Osteoblast (primary cell): ENCODE measurements at regions not wholly inside any gene's neighbourhood (a gene's known extent, or its start where the extent isn't known, plus 50 kb on each side); places are given as distances from the start of the nearest gene placed in this dataset.

ENCODE experiments used
- DNase-seq: peaks from one replicate; pipeline ENCODE4 v3.0.0; 2011; ENCODE audit warnings: low spot score, mixed read lengths; ENCODE audit not compliant: insufficient read length; ENCODE audit errors: missing footprints
- H2AFZ ChIP-seq: 2 replicates; pipeline ENCODE4 v1.6.0; 2011; ENCODE audit warnings: mild to moderate bottlenecking, low read length
- H3K27ac ChIP-seq: 2 replicates; pipeline ENCODE4 v1.5.1; 2011; ENCODE audit warnings: mild to moderate bottlenecking, low read depth, low read length, moderate library complexity
- H3K27me3 ChIP-seq: 2 replicates; pipeline ENCODE4 v1.6.0; 2012; ENCODE audit warnings: mild to moderate bottlenecking, control low read depth, inconsistent platforms, low read length, moderate library complexity; ENCODE audit not compliant: insufficient read depth
- H3K36me3 ChIP-seq: 2 replicates; pipeline ENCODE4 v1.5.1; 2011; ENCODE audit warnings: mild to moderate bottlenecking, low read length, control low read depth, moderate library complexity; ENCODE audit not compliant: insufficient read depth
- H3K4me1 ChIP-seq: 2 replicates; pipeline ENCODE4 v1.5.1; 2011; ENCODE audit warnings: mild to moderate bottlenecking, low read length, control low read depth, moderate library complexity; ENCODE audit not compliant: insufficient read depth
- H3K4me2 ChIP-seq: 2 replicates; pipeline ENCODE4 v1.6.0; 2011; ENCODE audit warnings: mild to moderate bottlenecking, low read length; ENCODE audit not compliant: insufficient read depth
- H3K4me3 ChIP-seq: fragments of 200-600 bp; sonication (generic); 3 replicates; pipeline ENCODE4 v1.5.1; 2012; ENCODE audit warnings: mild to moderate bottlenecking, low read length, inconsistent platforms; ENCODE audit not compliant: insufficient read depth
- H3K79me2 ChIP-seq: 2 replicates; pipeline ENCODE4 v1.6.0; 2012; ENCODE audit warnings: mild to moderate bottlenecking, low read length, control low read depth, inconsistent platforms; ENCODE audit not compliant: insufficient read depth
- H3K9me3 ChIP-seq: 2 replicates; pipeline ENCODE4 v1.5.1; 2011; ENCODE audit warnings: low read depth, low read length, control low read depth
- H4K20me1 ChIP-seq: 2 replicates; pipeline ENCODE4 v1.6.0; 2012; ENCODE audit warnings: mild to moderate bottlenecking, low read length, control low read depth; ENCODE audit not compliant: insufficient read depth
- CTCF ChIP-seq: IDR thresholded peaks from 2 replicates; pipeline ENCODE4 v1.5.1; 2011; ENCODE audit warnings: mild to moderate bottlenecking, low read depth, low read length, moderate library complexity; ENCODE audit errors: extremely low read depth

GRCh38 chr22:49553518-49554295 is 274.0 kb downstream of the BRD1 start:
- H4K20me1 ChIP-seq, result no peaks in the 10 kb centered on the region
- H3K4me1 ChIP-seq, result no peaks in the 10 kb centered on the region
- no peaks in the 10 kb centered on the region for H3K9me3 ChIP-seq
- TF ChIP-seq CTCF, result no peak
- no peaks in the 10 kb centered on the region for H3K27me3 ChIP-seq
- no peaks in the 10 kb centered on the region for H3K79me2 ChIP-seq
- no peak overlapping the region for H3K4me2 ChIP-seq
- H3K27ac ChIP-seq, result no peak overlapping the region
- no peak overlapping the region for H3K4me3 ChIP-seq
- H3K36me3 ChIP-seq, result no peaks in the 10 kb centered on the region
- H2AFZ ChIP-seq, result no peak overlapping the region
- DNase-seq, result peak; percentile 55

- Histone ChIP-seq H3K27me3 (no peaks in the 10 kb centered on the region), H4K20me1 (no peaks in the 10 kb centered on the region), H3K4me2 (no peak overlapping the region), H3K36me3 (no peaks in the 10 kb centered on the region), H3K4me1 (no peaks in the 10 kb centered on the region), H2AFZ (no peak overlapping the region), H3K9me3 (no peaks in the 10 kb centered on the region), H3K27ac (no peak overlapping the region), H3K79me2 (no peaks in the 10 kb centered on the region), H3K4me3 (no peak overlapping the region)
- peak; percentile 37 for DNase-seq
- TF ChIP-seq CTCF, result no peak
Measured at GRCh38 chr22:49553076-49553475, 274.6 kb downstream of the BRD1 start.

- DNase-seq, result peak; percentile 69
- Histone ChIP-seq H3K79me2 (no peaks in the 10 kb centered on the region), H3K27me3 (no peaks in the 10 kb centered on the region), H3K4me2 (no peak overlapping the region), H3K9me3 (no peaks in the 10 kb centered on the region), H4K20me1 (no peaks in the 10 kb centered on the region), H3K4me3 (no peak overlapping the region), H3K36me3 (no peaks in the 10 kb centered on the region), H3K27ac (no peak overlapping the region), H2AFZ (no peak overlapping the region), H3K4me1 (no peaks in the 10 kb centered on the region)
- TF ChIP-seq CTCF, result no peak
Measured at GRCh38 chr22:49551897-49552614, 275.6 kb downstream of the BRD1 start.

- no peaks in the 10 kb centered on the region for H3K79me2 ChIP-seq
- no peaks in the 10 kb centered on the region for H3K4me1 ChIP-seq
- no peaks in the 10 kb centered on the region for H3K27me3 ChIP-seq
- no peak overlapping the region for H3K4me3 ChIP-seq
- no peaks in the 10 kb centered on the region for H3K9me3 ChIP-seq
- no peak overlapping the region for H2AFZ ChIP-seq
- no peak for TF ChIP-seq CTCF
- DNase-seq, result peak; percentile 71
- H3K4me2 ChIP-seq, result no peak overlapping the region
- no peaks in the 10 kb centered on the region for H4K20me1 ChIP-seq
- H3K36me3 ChIP-seq, result no peaks in the 10 kb centered on the region
- no peak overlapping the region for H3K27ac ChIP-seq
Measured at GRCh38 chr22:49551446-49551845, 276.2 kb downstream of the BRD1 start.
